PC-3 (cell line): ENCODE measurements at regions not wholly inside any gene's neighbourhood (a gene's known extent, or its start where the extent isn't known, plus 50 kb on each side); places are given as distances from the start of the nearest gene placed in this dataset.

ENCODE experiments used
- EZH2phosphoT487 ChIP-seq: fragments of 300-600 bp; sonication (generic); IDR thresholded peaks from 2 replicates; pipeline ENCODE4 v1.6.1; 2018; ENCODE audit warnings: mild to moderate bottlenecking, antibody characterized with exemption, low read length, borderline replicate concordance
- TF ChIP-seq, protein P1 (sequence below): fragments of 300-600 bp; sonication (generic); conservative IDR thresholded peaks from 2 replicates; pipeline ENCODE4 v1.5.1; 2017; ENCODE audit warnings: antibody characterized with exemption, low read depth, mild to moderate bottlenecking, low read length

DNA sequence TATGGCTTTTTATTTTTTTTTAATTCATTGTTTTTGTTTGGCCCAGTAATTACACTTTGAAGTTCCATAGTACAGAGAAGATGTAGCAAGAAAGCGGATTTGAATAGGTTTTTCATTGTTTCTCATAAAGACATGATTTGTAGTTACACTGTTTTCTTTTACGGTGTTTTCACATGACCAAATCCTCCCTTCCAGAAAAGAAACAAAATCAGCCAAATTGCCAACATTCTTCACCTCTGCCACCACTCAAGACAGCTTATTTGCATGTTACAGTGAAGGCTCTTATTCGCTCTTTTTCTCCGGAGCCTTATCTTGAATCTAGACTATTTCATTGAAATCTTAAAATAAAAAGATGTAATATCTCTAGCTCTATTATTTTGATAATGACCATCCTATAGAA, 50.9 kb upstream of the KCNH5 start:
- TF ChIP-seq, protein P1, sequence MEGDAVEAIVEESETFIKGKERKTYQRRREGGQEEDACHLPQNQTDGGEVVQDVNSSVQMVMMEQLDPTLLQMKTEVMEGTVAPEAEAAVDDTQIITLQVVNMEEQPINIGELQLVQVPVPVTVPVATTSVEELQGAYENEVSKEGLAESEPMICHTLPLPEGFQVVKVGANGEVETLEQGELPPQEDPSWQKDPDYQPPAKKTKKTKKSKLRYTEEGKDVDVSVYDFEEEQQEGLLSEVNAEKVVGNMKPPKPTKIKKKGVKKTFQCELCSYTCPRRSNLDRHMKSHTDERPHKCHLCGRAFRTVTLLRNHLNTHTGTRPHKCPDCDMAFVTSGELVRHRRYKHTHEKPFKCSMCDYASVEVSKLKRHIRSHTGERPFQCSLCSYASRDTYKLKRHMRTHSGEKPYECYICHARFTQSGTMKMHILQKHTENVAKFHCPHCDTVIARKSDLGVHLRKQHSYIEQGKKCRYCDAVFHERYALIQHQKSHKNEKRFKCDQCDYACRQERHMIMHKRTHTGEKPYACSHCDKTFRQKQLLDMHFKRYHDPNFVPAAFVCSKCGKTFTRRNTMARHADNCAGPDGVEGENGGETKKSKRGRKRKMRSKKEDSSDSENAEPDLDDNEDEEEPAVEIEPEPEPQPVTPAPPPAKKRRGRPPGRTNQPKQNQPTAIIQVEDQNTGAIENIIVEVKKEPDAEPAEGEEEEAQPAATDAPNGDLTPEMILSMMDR, result no peak
- TF ChIP-seq EZH2phosphoT487, result no peak
